ENCODE measurements at regions not wholly inside any gene's neighbourhood (a gene's known extent, or its start where the extent isn't known, plus 50 kb on each side); places are given as distances from the start of the nearest gene placed in this dataset.

DNA sequence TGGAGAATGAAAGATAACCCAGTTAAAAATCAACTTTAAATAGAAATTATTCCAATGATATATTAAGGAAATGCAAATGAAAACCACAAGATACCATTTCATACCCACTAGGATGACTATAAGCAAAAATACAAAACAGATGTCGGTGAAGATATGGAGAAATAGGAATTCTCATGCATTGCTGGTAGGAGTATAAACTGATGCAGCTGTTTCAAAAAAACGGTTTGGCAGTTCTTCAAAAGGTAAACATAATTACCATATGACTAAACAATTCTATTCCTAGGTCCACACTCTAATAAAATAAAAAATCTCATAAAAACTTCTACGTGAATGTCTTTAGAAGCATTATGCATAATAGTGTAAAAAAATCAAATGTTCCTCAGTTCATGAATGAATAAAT, 763.3 kb upstream of the BRINP3 start:
- no peak overlapping the region for H3K27ac ChIP-seq (ENCODE audit: control insufficient read depth, insufficient read depth, low read length)
- dilution Hi-C loops (cut with MboI; ENCODE audit: extremely low pct_ligation_motif_present, low sequenced_read_pairs) = no loop called here
- H3K36me3 ChIP-seq (ENCODE audit: control insufficient read depth in 2 of 2, extremely low read depth in 1 of 2, insufficient read depth in 2 of 2, low read length in 2 of 2) = no peaks in the 10 kb centered on the region
- H3K27me3 ChIP-seq (ENCODE audit: control insufficient read depth, extremely low read depth, insufficient read depth, low read length) = no peaks in the 10 kb centered on the region
- H3K79me2 ChIP-seq (ENCODE audit: control insufficient read depth, insufficient read depth, low read length) = no peaks in the 10 kb centered on the region
- DNase-seq (ENCODE audit: low read depth, low spot score) (no peak), FAIRE-seq (no peak)
- H2AFZ ChIP-seq (ENCODE audit: control insufficient read depth, low read length) = no peak overlapping the region
- no peak overlapping the region for H3K9ac ChIP-seq (ENCODE audit: control insufficient read depth, extremely low read depth, insufficient read depth, low read length)
- H3K4me3 ChIP-seq (ENCODE audit: control insufficient read depth in 2 of 3, extremely low read depth in 1 of 3, insufficient read depth in 2 of 3, low read depth in 1 of 3, low read length in 3 of 3) = no peak overlapping the region
- H3K9me3 ChIP-seq (ENCODE audit: control insufficient read depth, low read depth, low read length) = no peaks in the 10 kb centered on the region
- H3K4me2 ChIP-seq (ENCODE audit: control insufficient read depth, extremely low read depth, insufficient read depth, low read depth, low read length) = no peak overlapping the region
- H3K9me1 ChIP-seq (ENCODE audit: control insufficient read depth, extremely low read depth, insufficient read depth, low read length) = no peaks in the 10 kb centered on the region
- no peaks in the 10 kb centered on the region for H3K4me1 ChIP-seq (ENCODE audit: control insufficient read depth, extremely low read depth, insufficient read depth, low read length)
- TF ChIP-seq CTCF (optimal IDR thresholded peaks at IDR 0.05 in 1 of 3, IDR thresholded peaks at IDR 0.05 in 1 of 3, conservative IDR thresholded peaks at IDR 0.05 in 1 of 3; ENCODE audit: extremely low read depth in 1 of 3, insufficient read depth in 2 of 3, low read length in 3 of 3) (no peak), EZH2 (IDR thresholded peaks at IDR 0.05; ENCODE audit: low read length) (no peak)
- H4K20me1 ChIP-seq (ENCODE audit: control insufficient read depth, extremely low read depth, insufficient read depth, low read length) = no peaks in the 10 kb centered on the region

GRCh38 chr1:191255354-191256054, 777.8 kb upstream of the BRINP3 start:
- Histone ChIP-seq H3K36me3 (ENCODE audit: control insufficient read depth in 2 of 2, extremely low read depth in 1 of 2, insufficient read depth in 2 of 2, low read length in 2 of 2) (no peaks in the 10 kb centered on the region), H3K9ac (ENCODE audit: control insufficient read depth, extremely low read depth, insufficient read depth, low read length) (no peak overlapping the region), H3K9me3 (ENCODE audit: control insufficient read depth, low read depth, low read length) (no peaks in the 10 kb centered on the region), H3K9me1 (ENCODE audit: control insufficient read depth, extremely low read depth, insufficient read depth, low read length) (no peaks in the 10 kb centered on the region), H3K27me3 (ENCODE audit: control insufficient read depth, extremely low read depth, insufficient read depth, low read length) (no peaks in the 10 kb centered on the region), H3K4me1 (ENCODE audit: control insufficient read depth, extremely low read depth, insufficient read depth, low read length) (no peaks in the 10 kb centered on the region), H2AFZ (ENCODE audit: control insufficient read depth, low read length) (no peak overlapping the region), H4K20me1 (ENCODE audit: control insufficient read depth, extremely low read depth, insufficient read depth, low read length) (no peaks in the 10 kb centered on the region), H3K4me2 (ENCODE audit: control insufficient read depth, extremely low read depth, insufficient read depth, low read depth, low read length) (no peak overlapping the region), H3K79me2 (ENCODE audit: control insufficient read depth, insufficient read depth, low read length) (no peaks in the 10 kb centered on the region), H3K27ac (ENCODE audit: control insufficient read depth, insufficient read depth, low read length) (no peak overlapping the region), H3K4me3 (ENCODE audit: control insufficient read depth in 2 of 3, extremely low read depth in 1 of 3, insufficient read depth in 2 of 3, low read depth in 1 of 3, low read length in 3 of 3) (no peak overlapping the region)
- no peak for DNase-seq (ENCODE audit: low read depth, low spot score)
- dilution Hi-C loops (cut with MboI; ENCODE audit: extremely low pct_ligation_motif_present, low sequenced_read_pairs) = no loop called here
- no peak for FAIRE-seq
- TF ChIP-seq CTCF (optimal IDR thresholded peaks at IDR 0.05 in 1 of 3, IDR thresholded peaks at IDR 0.05 in 1 of 3, conservative IDR thresholded peaks at IDR 0.05 in 1 of 3; ENCODE audit: extremely low read depth in 1 of 3, insufficient read depth in 2 of 3, low read length in 3 of 3) (no peak), EZH2 (IDR thresholded peaks at IDR 0.05; ENCODE audit: low read length) (no peak)

Measured in keratinocyte (primary cell).